Osteoblast (primary cell): ENCODE measurements at regions not wholly inside any gene's neighbourhood (a gene's known extent, or its start where the extent isn't known, plus 50 kb on each side); places are given as distances from the start of the nearest gene placed in this dataset.

Experiments
- DNase-seq: peaks from one replicate; pipeline ENCODE4 v3.0.0; 2011; ENCODE audit warnings: low spot score, mixed read lengths; ENCODE audit not compliant: insufficient read length; ENCODE audit errors: missing footprints
- H2AFZ ChIP-seq: 2 replicates; pipeline ENCODE4 v1.6.0; 2011; ENCODE audit warnings: mild to moderate bottlenecking, low read length
- H3K27ac ChIP-seq: 2 replicates; pipeline ENCODE4 v1.5.1; 2011; ENCODE audit warnings: mild to moderate bottlenecking, low read depth, low read length, moderate library complexity
- H3K27me3 ChIP-seq: 2 replicates; pipeline ENCODE4 v1.6.0; 2012; ENCODE audit warnings: mild to moderate bottlenecking, control low read depth, inconsistent platforms, low read length, moderate library complexity; ENCODE audit not compliant: insufficient read depth
- H3K36me3 ChIP-seq: 2 replicates; pipeline ENCODE4 v1.5.1; 2011; ENCODE audit warnings: mild to moderate bottlenecking, low read length, control low read depth, moderate library complexity; ENCODE audit not compliant: insufficient read depth
- H3K4me1 ChIP-seq: 2 replicates; pipeline ENCODE4 v1.5.1; 2011; ENCODE audit warnings: mild to moderate bottlenecking, low read length, control low read depth, moderate library complexity; ENCODE audit not compliant: insufficient read depth
- H3K4me2 ChIP-seq: 2 replicates; pipeline ENCODE4 v1.6.0; 2011; ENCODE audit warnings: mild to moderate bottlenecking, low read length; ENCODE audit not compliant: insufficient read depth
- H3K4me3 ChIP-seq: fragments of 200-600 bp; sonication (generic); 3 replicates; pipeline ENCODE4 v1.5.1; 2012; ENCODE audit warnings: mild to moderate bottlenecking, low read length, inconsistent platforms; ENCODE audit not compliant: insufficient read depth
- H3K79me2 ChIP-seq: 2 replicates; pipeline ENCODE4 v1.6.0; 2012; ENCODE audit warnings: mild to moderate bottlenecking, low read length, control low read depth, inconsistent platforms; ENCODE audit not compliant: insufficient read depth
- H3K9me3 ChIP-seq: 2 replicates; pipeline ENCODE4 v1.5.1; 2011; ENCODE audit warnings: low read depth, low read length, control low read depth
- H4K20me1 ChIP-seq: 2 replicates; pipeline ENCODE4 v1.6.0; 2012; ENCODE audit warnings: mild to moderate bottlenecking, low read length, control low read depth; ENCODE audit not compliant: insufficient read depth
- TF ChIP-seq, protein P1 (sequence below): IDR thresholded peaks from 2 replicates; pipeline ENCODE4 v1.5.1; 2011; ENCODE audit warnings: mild to moderate bottlenecking, low read depth, low read length, moderate library complexity; ENCODE audit errors: extremely low read depth

DNA sequence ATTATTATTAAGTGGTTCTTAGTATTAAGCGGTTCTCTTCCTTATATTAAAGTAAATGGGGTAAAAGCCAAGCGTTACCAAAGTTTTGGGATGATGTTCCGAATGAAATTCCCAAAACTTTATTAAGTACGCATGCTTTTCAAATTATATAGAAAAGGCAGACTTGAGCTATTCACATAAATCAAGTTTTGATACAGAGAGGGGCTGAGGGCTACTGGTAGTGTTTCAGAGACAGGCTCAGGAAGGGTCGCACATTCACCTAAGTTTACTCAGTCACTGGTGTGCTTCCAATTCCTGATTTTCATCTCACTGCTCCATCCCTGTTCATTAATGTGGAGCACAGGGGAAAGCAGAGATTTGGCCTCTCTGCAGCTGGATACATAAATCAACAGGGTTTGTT is 652.2 kb downstream of the QKI start:
- no peaks in the 10 kb centered on the region for H3K27me3 ChIP-seq
- H3K79me2 ChIP-seq = no peaks in the 10 kb centered on the region
- H3K4me2 ChIP-seq = no peak overlapping the region
- no peaks in the 10 kb centered on the region for H3K9me3 ChIP-seq
- no peaks in the 10 kb centered on the region for H3K36me3 ChIP-seq
- no peak overlapping the region for H3K27ac ChIP-seq
- no peak for DNase-seq
- no peak overlapping the region for H2AFZ ChIP-seq
- no peaks in the 10 kb centered on the region for H4K20me1 ChIP-seq
- no peak overlapping the region for H3K4me3 ChIP-seq
- H3K4me1 ChIP-seq = no peaks in the 10 kb centered on the region
- TF ChIP-seq, protein P1, sequence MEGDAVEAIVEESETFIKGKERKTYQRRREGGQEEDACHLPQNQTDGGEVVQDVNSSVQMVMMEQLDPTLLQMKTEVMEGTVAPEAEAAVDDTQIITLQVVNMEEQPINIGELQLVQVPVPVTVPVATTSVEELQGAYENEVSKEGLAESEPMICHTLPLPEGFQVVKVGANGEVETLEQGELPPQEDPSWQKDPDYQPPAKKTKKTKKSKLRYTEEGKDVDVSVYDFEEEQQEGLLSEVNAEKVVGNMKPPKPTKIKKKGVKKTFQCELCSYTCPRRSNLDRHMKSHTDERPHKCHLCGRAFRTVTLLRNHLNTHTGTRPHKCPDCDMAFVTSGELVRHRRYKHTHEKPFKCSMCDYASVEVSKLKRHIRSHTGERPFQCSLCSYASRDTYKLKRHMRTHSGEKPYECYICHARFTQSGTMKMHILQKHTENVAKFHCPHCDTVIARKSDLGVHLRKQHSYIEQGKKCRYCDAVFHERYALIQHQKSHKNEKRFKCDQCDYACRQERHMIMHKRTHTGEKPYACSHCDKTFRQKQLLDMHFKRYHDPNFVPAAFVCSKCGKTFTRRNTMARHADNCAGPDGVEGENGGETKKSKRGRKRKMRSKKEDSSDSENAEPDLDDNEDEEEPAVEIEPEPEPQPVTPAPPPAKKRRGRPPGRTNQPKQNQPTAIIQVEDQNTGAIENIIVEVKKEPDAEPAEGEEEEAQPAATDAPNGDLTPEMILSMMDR = no peak

DNA sequence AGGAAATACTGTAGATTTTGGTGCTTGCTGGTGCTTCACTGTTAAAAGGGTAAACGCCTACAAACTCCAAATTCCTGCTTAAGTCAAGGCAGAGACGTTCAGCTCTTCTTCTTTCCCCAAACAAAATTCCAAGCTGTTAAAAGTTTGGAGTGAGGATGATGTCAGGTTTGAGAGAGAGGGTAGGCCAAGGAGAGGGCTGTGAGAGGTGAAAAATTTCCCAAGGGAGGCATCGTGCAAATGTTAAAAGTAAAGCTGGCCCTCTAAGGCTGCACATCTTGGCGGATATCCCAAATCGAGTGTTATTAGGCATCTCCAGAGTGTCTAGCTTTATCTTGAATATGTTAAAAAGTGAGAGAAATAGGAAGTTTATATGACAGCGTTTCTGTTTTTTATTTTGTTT is 651.8 kb downstream of the QKI start:
- TF ChIP-seq, protein P1 = no peak

DNA sequence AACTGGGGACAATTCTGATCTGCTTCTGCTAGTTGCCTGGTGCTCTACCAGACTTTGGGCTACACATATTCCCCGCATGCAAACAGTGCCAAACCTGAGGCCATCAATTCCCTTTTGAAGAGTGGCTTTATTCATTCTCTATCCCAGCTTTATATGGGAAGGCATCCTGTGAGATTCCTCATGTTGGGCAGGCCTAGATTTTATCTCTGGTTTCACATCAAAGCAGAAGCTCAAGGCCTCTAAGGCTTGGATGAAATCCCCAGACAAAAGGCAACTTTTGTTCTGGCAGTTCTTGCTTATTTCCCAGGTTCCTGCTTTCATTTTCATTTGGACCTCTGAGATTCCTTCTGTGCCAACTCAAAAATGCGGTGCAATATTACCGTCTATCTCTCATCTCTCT is 648.8 kb downstream of the QKI start:
- no peaks in the 10 kb centered on the region for H3K9me3 ChIP-seq
- H3K4me1 ChIP-seq = no peaks in the 10 kb centered on the region
- no peaks in the 10 kb centered on the region for H3K27me3 ChIP-seq
- no peaks in the 10 kb centered on the region for H3K79me2 ChIP-seq
- DNase-seq = no peak
- H3K4me3 ChIP-seq = no peak overlapping the region
- no peak overlapping the region for H3K27ac ChIP-seq
- no peaks in the 10 kb centered on the region for H4K20me1 ChIP-seq
- H2AFZ ChIP-seq = no peak overlapping the region
- TF ChIP-seq, protein P1 = no peak
- no peaks in the 10 kb centered on the region for H3K36me3 ChIP-seq
- H3K4me2 ChIP-seq = no peak overlapping the region

More for the DNA sequence above, 651.8 kb downstream of the QKI start:
- Histone ChIP-seq H2AFZ (no peak overlapping the region), H3K79me2 (no peaks in the 10 kb centered on the region), H3K4me1 (no peaks in the 10 kb centered on the region), H3K27ac (no peak overlapping the region), H3K4me2 (no peak overlapping the region), H4K20me1 (no peaks in the 10 kb centered on the region), H3K27me3 (no peaks in the 10 kb centered on the region), H3K36me3 (no peaks in the 10 kb centered on the region), H3K9me3 (no peaks in the 10 kb centered on the region), H3K4me3 (no peak overlapping the region)
- no peak for DNase-seq

DNA sequence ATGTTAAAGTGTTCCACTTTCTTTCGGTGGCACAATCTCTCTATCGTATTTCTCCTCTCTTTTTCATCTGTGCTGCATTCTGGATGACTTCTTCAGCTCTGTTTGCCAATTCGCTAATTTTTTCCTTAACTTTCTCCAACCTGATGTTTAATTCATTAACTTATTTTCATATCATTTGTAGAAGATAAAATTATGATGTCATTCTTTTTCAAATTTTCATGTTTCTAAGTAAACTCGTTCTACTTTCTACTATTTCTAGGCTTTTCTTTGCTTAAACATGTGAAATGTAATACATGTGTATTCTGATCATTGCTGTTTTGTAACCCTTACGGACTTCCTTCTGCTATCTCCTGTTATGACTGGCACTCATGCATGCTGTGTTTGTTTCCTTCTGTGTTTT is 648.4 kb downstream of the QKI start:
- Histone ChIP-seq H3K27ac (no peak overlapping the region), H3K4me1 (no peaks in the 10 kb centered on the region), H3K27me3 (no peaks in the 10 kb centered on the region), H3K79me2 (no peaks in the 10 kb centered on the region), H3K4me2 (no peak overlapping the region), H3K9me3 (no peaks in the 10 kb centered on the region), H3K4me3 (no peak overlapping the region), H4K20me1 (no peaks in the 10 kb centered on the region), H3K36me3 (no peaks in the 10 kb centered on the region), H2AFZ (no peak overlapping the region)
- no peak for DNase-seq
- TF ChIP-seq, protein P1 = no peak
